ENCODE measurements at regions not wholly inside any gene's neighbourhood (a gene's known extent, or its start where the extent isn't known, plus 50 kb on each side); places are given as distances from the start of the nearest gene placed in this dataset.

DNA sequence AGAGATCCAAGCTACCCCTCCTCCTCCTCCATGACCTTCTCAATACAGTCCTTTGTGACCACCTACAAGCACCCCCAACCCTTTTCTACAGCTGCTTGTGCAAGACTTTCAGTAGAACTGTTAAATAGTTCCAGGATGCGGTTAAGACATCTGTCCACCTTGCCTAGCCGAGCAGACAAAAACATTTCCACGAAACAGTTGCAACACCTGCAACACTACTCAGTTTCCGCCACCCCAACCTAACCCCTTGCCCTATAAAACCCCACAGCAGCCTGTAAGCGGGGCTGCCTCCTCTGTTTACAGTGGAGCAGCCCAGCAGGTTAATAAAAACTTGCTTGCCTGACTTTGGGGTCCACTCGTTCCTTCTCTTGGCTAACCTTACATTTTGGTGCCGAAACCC is 1803.5 kb upstream of the CDH6 start:
- TF ChIP-seq ARNTL (CRISPR knock-in tag; IDR thresholded peaks at IDR 0.05; ENCODE audit: borderline replicate concordance, low read depth) = no peak
- TF ChIP-seq, protein P1, sequence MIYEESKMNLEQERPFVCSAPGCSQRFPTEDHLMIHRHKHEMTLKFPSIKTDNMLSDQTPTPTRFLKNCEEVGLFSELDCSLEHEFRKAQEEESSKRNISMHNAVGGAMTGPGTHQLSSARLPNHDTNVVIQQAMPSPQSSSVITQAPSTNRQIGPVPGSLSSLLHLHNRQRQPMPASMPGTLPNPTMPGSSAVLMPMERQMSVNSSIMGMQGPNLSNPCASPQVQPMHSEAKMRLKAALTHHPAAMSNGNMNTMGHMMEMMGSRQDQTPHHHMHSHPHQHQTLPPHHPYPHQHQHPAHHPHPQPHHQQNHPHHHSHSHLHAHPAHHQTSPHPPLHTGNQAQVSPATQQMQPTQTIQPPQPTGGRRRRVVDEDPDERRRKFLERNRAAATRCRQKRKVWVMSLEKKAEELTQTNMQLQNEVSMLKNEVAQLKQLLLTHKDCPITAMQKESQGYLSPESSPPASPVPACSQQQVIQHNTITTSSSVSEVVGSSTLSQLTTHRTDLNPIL (CRISPR knock-in tag; IDR thresholded peaks at IDR 0.05; ENCODE audit: low read depth) = no peak
- TF ChIP-seq OSR1 (CRISPR knock-in tag; IDR thresholded peaks at IDR 0.05) = no peak
- no peak for TF ChIP-seq ZNF70 (CRISPR knock-in tag; IDR thresholded peaks at IDR 0.05)
- TF ChIP-seq, protein P2, sequence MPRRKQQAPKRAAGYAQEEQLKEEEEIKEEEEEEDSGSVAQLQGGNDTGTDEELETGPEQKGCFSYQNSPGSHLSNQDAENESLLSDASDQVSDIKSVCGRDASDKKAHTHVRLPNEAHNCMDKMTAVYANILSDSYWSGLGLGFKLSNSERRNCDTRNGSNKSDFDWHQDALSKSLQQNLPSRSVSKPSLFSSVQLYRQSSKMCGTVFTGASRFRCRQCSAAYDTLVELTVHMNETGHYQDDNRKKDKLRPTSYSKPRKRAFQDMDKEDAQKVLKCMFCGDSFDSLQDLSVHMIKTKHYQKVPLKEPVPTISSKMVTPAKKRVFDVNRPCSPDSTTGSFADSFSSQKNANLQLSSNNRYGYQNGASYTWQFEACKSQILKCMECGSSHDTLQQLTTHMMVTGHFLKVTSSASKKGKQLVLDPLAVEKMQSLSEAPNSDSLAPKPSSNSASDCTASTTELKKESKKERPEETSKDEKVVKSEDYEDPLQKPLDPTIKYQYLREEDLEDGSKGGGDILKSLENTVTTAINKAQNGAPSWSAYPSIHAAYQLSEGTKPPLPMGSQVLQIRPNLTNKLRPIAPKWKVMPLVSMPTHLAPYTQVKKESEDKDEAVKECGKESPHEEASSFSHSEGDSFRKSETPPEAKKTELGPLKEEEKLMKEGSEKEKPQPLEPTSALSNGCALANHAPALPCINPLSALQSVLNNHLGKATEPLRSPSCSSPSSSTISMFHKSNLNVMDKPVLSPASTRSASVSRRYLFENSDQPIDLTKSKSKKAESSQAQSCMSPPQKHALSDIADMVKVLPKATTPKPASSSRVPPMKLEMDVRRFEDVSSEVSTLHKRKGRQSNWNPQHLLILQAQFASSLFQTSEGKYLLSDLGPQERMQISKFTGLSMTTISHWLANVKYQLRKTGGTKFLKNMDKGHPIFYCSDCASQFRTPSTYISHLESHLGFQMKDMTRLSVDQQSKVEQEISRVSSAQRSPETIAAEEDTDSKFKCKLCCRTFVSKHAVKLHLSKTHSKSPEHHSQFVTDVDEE (CRISPR knock-in tag; IDR thresholded peaks at IDR 0.05) = no peak
- no peak for TF ChIP-seq PPARA (CRISPR knock-in tag; IDR thresholded peaks at IDR 0.05; ENCODE audit: borderline replicate concordance)
- TF ChIP-seq ISL1 (CRISPR knock-in tag; IDR thresholded peaks at IDR 0.05) = no peak
- no peak for TF ChIP-seq ZNF8 (CRISPR knock-in tag; IDR thresholded peaks at IDR 0.05)
- TF ChIP-seq, protein P3, sequence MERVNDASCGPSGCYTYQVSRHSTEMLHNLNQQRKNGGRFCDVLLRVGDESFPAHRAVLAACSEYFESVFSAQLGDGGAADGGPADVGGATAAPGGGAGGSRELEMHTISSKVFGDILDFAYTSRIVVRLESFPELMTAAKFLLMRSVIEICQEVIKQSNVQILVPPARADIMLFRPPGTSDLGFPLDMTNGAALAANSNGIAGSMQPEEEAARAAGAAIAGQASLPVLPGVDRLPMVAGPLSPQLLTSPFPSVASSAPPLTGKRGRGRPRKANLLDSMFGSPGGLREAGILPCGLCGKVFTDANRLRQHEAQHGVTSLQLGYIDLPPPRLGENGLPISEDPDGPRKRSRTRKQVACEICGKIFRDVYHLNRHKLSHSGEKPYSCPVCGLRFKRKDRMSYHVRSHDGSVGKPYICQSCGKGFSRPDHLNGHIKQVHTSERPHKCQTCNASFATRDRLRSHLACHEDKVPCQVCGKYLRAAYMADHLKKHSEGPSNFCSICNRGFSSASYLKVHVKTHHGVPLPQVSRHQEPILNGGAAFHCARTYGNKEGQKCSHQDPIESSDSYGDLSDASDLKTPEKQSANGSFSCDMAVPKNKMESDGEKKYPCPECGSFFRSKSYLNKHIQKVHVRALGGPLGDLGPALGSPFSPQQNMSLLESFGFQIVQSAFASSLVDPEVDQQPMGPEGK (CRISPR knock-in tag; IDR thresholded peaks at IDR 0.05; ENCODE audit: borderline replicate concordance) = no peak
- no peak for TF ChIP-seq ZNF565 (CRISPR knock-in tag; conservative IDR thresholded peaks at IDR 0.05; ENCODE audit: low read depth)
- TF ChIP-seq RARB (CRISPR knock-in tag; IDR thresholded peaks at IDR 0.05) = no peak

Measured in SK-N-SH treated with all-trans-retinoic acid at 6 μM for 48 hours (cell line).